H9 (cell line): ENCODE measurements at regions not wholly inside any gene's neighbourhood (a gene's known extent, or its start where the extent isn't known, plus 50 kb on each side); places are given as distances from the start of the nearest gene placed in this dataset.

ENCODE experiments used
- DNase-seq: peaks from one replicate; pipeline ENCODE4 v3.0.0-alpha.2; 2017
- H2AFZ ChIP-seq: one replicate; pipeline ENCODE4 v1.6.1; 2013; ENCODE audit warnings: mild to moderate bottlenecking, low read length, control low read depth, moderate library complexity
- H2AK5ac ChIP-seq: 2 replicates; pipeline ENCODE4 v1.6.1; 2013; ENCODE audit warnings: low read length, control low read depth, mixed read lengths; ENCODE audit not compliant: insufficient read length
- H2BK120ac ChIP-seq: one replicate; pipeline ENCODE4 v1.6.1; 2013; ENCODE audit warnings: low read depth, mild to moderate bottlenecking, low read length, control low read depth, inconsistent platforms; ENCODE audit not compliant: poor library complexity, severe bottlenecking
- H2BK12ac ChIP-seq: 2 replicates; pipeline ENCODE4 v1.6.1; 2013; ENCODE audit warnings: low read length, control low read depth, mixed read lengths, low read depth; ENCODE audit not compliant: insufficient read length
- H2BK15ac ChIP-seq: 2 replicates; pipeline ENCODE4 v1.6.1; 2013; ENCODE audit warnings: low read depth, low read length, control low read depth
- H2BK20ac ChIP-seq: one replicate; pipeline ENCODE4 v1.6.1; 2013; ENCODE audit warnings: low read depth, mild to moderate bottlenecking, low read length, control low read depth, inconsistent platforms; ENCODE audit not compliant: poor library complexity, severe bottlenecking
- H2BK5ac ChIP-seq: 2 replicates; pipeline ENCODE4 v1.6.1; 2013; ENCODE audit warnings: low read length, control low read depth, mixed read lengths; ENCODE audit not compliant: insufficient read length
- H3K14ac ChIP-seq: 2 replicates; pipeline ENCODE4 v1.6.1; 2013; ENCODE audit warnings: low read length, control low read depth; ENCODE audit not compliant: insufficient read depth
- H3K18ac ChIP-seq: 2 replicates; pipeline ENCODE4 v1.6.1; 2013; ENCODE audit warnings: low read depth, mild to moderate bottlenecking, mixed read lengths, low read length, control low read depth; ENCODE audit not compliant: insufficient read length
- H3K23ac ChIP-seq: 2 replicates; pipeline ENCODE4 v1.6.1; 2013; ENCODE audit warnings: low read length, control low read depth, mixed read lengths, low read depth; ENCODE audit not compliant: insufficient read length
- H3K23me2 ChIP-seq: 2 replicates; pipeline ENCODE4 v1.6.1; 2013; ENCODE audit warnings: low read depth, mild to moderate bottlenecking, mixed read lengths, low read length, control low read depth; ENCODE audit not compliant: insufficient read length, poor library complexity, severe bottlenecking
- H3K27ac ChIP-seq: 2 replicates; pipeline ENCODE4 v1.5.1; 2013; ENCODE audit warnings: low read length, control low read depth, mixed read lengths, low read depth; ENCODE audit not compliant: insufficient read length
- H3K27me3 ChIP-seq: 2 replicates; pipeline ENCODE4 v1.6.1; 2013; ENCODE audit warnings: low read length, control low read depth, inconsistent platforms; ENCODE audit not compliant: insufficient read depth
- H3K4ac ChIP-seq: 2 replicates; pipeline ENCODE4 v1.6.1; 2013; ENCODE audit warnings: low read depth, mild to moderate bottlenecking, control low read depth, inconsistent platforms, low read length, moderate library complexity
- H3K4me1 ChIP-seq: 2 replicates; pipeline ENCODE4 v1.6.1; 2013; ENCODE audit warnings: low read length, control low read depth, inconsistent platforms; ENCODE audit not compliant: insufficient read depth
- H3K4me2 ChIP-seq: 2 replicates; pipeline ENCODE4 v1.6.1; 2013; ENCODE audit warnings: low read length, control low read depth, mixed read lengths; ENCODE audit not compliant: insufficient read length, insufficient read depth
- H3K56ac ChIP-seq: 2 replicates; pipeline ENCODE4 v1.6.1; 2013; ENCODE audit warnings: low read depth, mild to moderate bottlenecking, mixed read lengths, low read length, control low read depth; ENCODE audit not compliant: insufficient read length
- H3K79me1 ChIP-seq: 2 replicates; pipeline ENCODE4 v1.6.1; 2013; ENCODE audit warnings: low read depth, mild to moderate bottlenecking, moderate library complexity, low read length, control low read depth, inconsistent platforms; ENCODE audit not compliant: insufficient read depth, poor library complexity, severe bottlenecking
- H3K79me2 ChIP-seq: 2 replicates; pipeline ENCODE4 v1.6.1; 2013; ENCODE audit warnings: low read length, control low read depth, inconsistent platforms; ENCODE audit not compliant: insufficient read depth
- H3K9ac ChIP-seq: 2 replicates; pipeline ENCODE4 v1.6.1; 2013; ENCODE audit warnings: low read length, control low read depth, mixed read lengths; ENCODE audit not compliant: insufficient read length; ENCODE audit errors: extremely low read depth
- H3K9me3 ChIP-seq: one replicate; pipeline ENCODE4 v1.6.1; 2013; ENCODE audit warnings: low read depth, low read length, inconsistent platforms; ENCODE audit not compliant: control insufficient read depth
- H3T11ph ChIP-seq: one replicate; pipeline ENCODE4 v1.6.1; 2013; ENCODE audit warnings: mild to moderate bottlenecking, low read length, control low read depth, inconsistent platforms
- H4K20me1 ChIP-seq: one replicate; pipeline ENCODE4 v1.6.1; 2013; ENCODE audit not compliant: control insufficient read depth, insufficient read length, insufficient read depth
- H4K5ac ChIP-seq: 2 replicates; pipeline ENCODE4 v1.6.1; 2013; ENCODE audit warnings: low read depth, mild to moderate bottlenecking, mixed read lengths, low read length, control low read depth; ENCODE audit not compliant: insufficient read length
- H4K8ac ChIP-seq: replicated peaks from 2 replicates; pipeline ENCODE4 v1.6.1; 2013; ENCODE audit warnings: low read length, control low read depth, mixed read lengths, low read depth; ENCODE audit not compliant: insufficient read length
- H4K91ac ChIP-seq: 2 replicates; pipeline ENCODE4 v1.6.1; 2013; ENCODE audit warnings: low read depth, mild to moderate bottlenecking, moderate library complexity, mixed read lengths, low read length, control low read depth; ENCODE audit not compliant: insufficient read length
- H3K27ac Mint-ChIP-seq, 3 experiments: 2 replicates in 2 of 3; 3 replicates in 1 of 3; pipeline ENCODE4 v1.8.0; 2020 to 2021; ENCODE audit warnings: mixed read lengths in 3 of 3, mild to moderate bottlenecking in 1 of 3, moderate library complexity in 1 of 3
- H3K27me3 Mint-ChIP-seq: 2 replicates; pipeline ENCODE4 v1.8.0; 2021; ENCODE audit warnings: low read depth, mild to moderate bottlenecking, moderate library complexity, mixed read lengths
- H3K36me3 Mint-ChIP-seq, 3 experiments: 2 replicates in 2 of 3; 3 replicates in 1 of 3; pipeline ENCODE4 v1.8.0; 2020 to 2021; ENCODE audit warnings: low read depth in 3 of 3, mixed read lengths in 3 of 3; ENCODE audit not compliant: insufficient read depth in 1 of 3
- H3K4me1 Mint-ChIP-seq, 2 experiments: 2 replicates each; pipeline ENCODE4 v1.8.0; 2020; ENCODE audit warnings: mixed read lengths in 2 of 2
- H3K4me3 Mint-ChIP-seq, 2 experiments: 2 replicates in 1 of 2; 3 replicates in 1 of 2; pipeline ENCODE4 v1.8.0; 2020 to 2021; ENCODE audit warnings: mild to moderate bottlenecking in 2 of 2, mixed read lengths in 2 of 2, moderate library complexity in 1 of 2
- H3K9me3 Mint-ChIP-seq, 2 experiments: 2 replicates in 1 of 2; 3 replicates in 1 of 2; pipeline ENCODE4 v1.8.0; 2020; ENCODE audit warnings: mild to moderate bottlenecking in 2 of 2, mixed read lengths in 2 of 2, moderate library complexity in 1 of 2
- CTCF ChIP-seq: fragments of 200-600 bp; sonication (generic); conservative IDR thresholded peaks from 3 replicates; pipeline ENCODE4 v1.8.0; 2021; ENCODE audit warnings: antibody characterized with exemption, mild to moderate bottlenecking
- WGBS: extraction: QIAGEN DNeasy Blood & Tissue Kit; methylation state at CpG from one replicate; pipeline ENCODE4 v1.1.7; 2013; ENCODE audit warnings: missing lambda C conversion rate, low lambda C conversion rate, mixed read lengths; ENCODE audit not compliant: insufficient read length; ENCODE audit errors: extremely low coverage; 5-methylcytosine and 5-hydroxymethylcytosine counted together

GRCh38 chr2:129849559-129850160 lies 129.8 kb upstream of the RAB6C start:
- WGBS, result no CpG with 5 or more reads among the region's 6 CpGs
- Histone ChIP-seq H3K4me1 (no peaks in the 10 kb centered on the region), H2AFZ (no peak overlapping the region), H2BK20ac (no peak overlapping the region), H3K56ac (no peak overlapping the region), H3K79me1 (no peaks in the 10 kb centered on the region), H3K27me3 (no peaks in the 10 kb centered on the region), H2BK15ac (no peak overlapping the region), H3K79me2 (no peaks in the 10 kb centered on the region), H2AK5ac (no peak overlapping the region), H3K14ac (no peak overlapping the region), H3K23me2 (no peaks in the 10 kb centered on the region), H3K27ac (no peak overlapping the region), H4K5ac (no peak overlapping the region), H3K9ac (no peak overlapping the region), H3K4me2 (no peak overlapping the region), H3K18ac (no peak overlapping the region), H3T11ph (no peak overlapping the region), H4K91ac (no peak overlapping the region), H4K8ac (no peak overlapping the region), H2BK120ac (no peak overlapping the region), H4K20me1 (no peaks in the 10 kb centered on the region), H3K9me3 (no peaks in the 10 kb centered on the region), H2BK5ac (no peak overlapping the region), H2BK12ac (no peak overlapping the region), H3K4ac (no peak overlapping the region), H3K23ac (no peak overlapping the region)
- Mint-ChIP-seq H3K4me1 (no peaks in the 10 kb centered on the region), H3K4me3 (no peak overlapping the region), H3K27me3 (no peaks in the 10 kb centered on the region), H3K36me3 (peaks cover 0 to 6% (median 0%) of the 10 kb centered on the region in 3 experiments; a peak in 1 of 7 replicates), H3K27ac (no peak overlapping the region), H3K9me3 (peaks cover 5 to 7% of the 10 kb centered on the region in 2 experiments; a peak in 3 of 5 replicates)
- peak; percentile 85 for TF ChIP-seq CTCF
- no peak for DNase-seq
